ENCODE measurements at regions not wholly inside any gene's neighbourhood (a gene's known extent, or its start where the extent isn't known, plus 50 kb on each side); places are given as distances from the start of the nearest gene placed in this dataset.

DNA sequence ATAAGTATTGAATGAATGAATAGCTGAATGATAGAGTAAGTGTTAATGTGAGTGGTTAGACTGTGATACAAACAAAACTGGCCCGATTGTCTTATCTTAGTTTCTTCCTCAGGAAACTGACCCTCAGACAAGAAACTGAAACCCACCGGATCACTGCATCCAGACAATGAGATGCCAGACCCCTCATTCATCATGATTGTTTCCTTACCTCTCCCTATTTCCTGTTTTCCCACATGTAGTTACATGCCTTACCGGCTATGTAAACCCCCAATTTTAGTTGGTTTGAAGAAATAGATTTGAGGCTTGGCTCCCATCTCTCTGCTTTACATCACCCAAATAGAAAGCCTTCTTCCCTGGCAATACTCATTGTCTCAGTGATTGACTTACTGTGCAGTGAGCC, 218.9 kb upstream of the PPP1R2C start:
- peaks cover 6% of the 10 kb centered on the region for H3K4me1 Mint-ChIP-seq
- TF ChIP-seq, protein P1, sequence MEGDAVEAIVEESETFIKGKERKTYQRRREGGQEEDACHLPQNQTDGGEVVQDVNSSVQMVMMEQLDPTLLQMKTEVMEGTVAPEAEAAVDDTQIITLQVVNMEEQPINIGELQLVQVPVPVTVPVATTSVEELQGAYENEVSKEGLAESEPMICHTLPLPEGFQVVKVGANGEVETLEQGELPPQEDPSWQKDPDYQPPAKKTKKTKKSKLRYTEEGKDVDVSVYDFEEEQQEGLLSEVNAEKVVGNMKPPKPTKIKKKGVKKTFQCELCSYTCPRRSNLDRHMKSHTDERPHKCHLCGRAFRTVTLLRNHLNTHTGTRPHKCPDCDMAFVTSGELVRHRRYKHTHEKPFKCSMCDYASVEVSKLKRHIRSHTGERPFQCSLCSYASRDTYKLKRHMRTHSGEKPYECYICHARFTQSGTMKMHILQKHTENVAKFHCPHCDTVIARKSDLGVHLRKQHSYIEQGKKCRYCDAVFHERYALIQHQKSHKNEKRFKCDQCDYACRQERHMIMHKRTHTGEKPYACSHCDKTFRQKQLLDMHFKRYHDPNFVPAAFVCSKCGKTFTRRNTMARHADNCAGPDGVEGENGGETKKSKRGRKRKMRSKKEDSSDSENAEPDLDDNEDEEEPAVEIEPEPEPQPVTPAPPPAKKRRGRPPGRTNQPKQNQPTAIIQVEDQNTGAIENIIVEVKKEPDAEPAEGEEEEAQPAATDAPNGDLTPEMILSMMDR (IDR thresholded peaks at IDR 0.05; ENCODE audit: unreplicated experiment in 3 of 3) = no peak
- H3K27me3 Mint-ChIP-seq (ENCODE audit: low read depth) = no peaks in the 10 kb centered on the region
- no peaks in the 10 kb centered on the region for H3K9me3 Mint-ChIP-seq
- H3K4me3 Mint-ChIP-seq = no peak overlapping the region
- no peaks in the 10 kb centered on the region for H3K36me3 Mint-ChIP-seq (ENCODE audit: low read depth)
- H3K27ac Mint-ChIP-seq = no peak overlapping the region

DNA sequence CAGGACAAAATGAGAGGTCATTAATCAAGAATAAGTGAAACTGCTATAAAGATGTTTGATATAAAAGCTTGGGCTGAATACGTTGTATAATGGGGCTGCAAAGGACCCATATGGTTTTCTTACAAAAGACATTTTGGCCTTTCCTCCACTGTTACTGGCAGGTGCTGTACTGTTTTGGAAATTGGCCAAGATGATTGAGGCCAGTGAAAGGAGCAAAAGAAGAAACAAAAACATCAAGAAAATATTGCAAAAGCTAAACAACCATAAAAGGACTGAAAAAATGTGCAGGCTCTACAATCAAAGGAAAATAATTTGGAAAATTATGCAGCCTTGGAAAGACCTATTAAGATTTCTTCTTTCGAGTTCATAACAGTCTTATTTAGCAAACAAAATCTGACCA, 222.2 kb upstream of the PPP1R2C start:
- Mint-ChIP-seq H3K27me3 (ENCODE audit: low read depth) (no peaks in the 10 kb centered on the region), H3K36me3 (ENCODE audit: low read depth) (no peaks in the 10 kb centered on the region), H3K27ac (no peak overlapping the region), H3K4me3 (no peak overlapping the region), H3K9me3 (no peaks in the 10 kb centered on the region), H3K4me1 (no peaks in the 10 kb centered on the region)
- TF ChIP-seq, protein P1 (IDR thresholded peaks at IDR 0.05; ENCODE audit: unreplicated experiment in 3 of 3) = no peak

DNA sequence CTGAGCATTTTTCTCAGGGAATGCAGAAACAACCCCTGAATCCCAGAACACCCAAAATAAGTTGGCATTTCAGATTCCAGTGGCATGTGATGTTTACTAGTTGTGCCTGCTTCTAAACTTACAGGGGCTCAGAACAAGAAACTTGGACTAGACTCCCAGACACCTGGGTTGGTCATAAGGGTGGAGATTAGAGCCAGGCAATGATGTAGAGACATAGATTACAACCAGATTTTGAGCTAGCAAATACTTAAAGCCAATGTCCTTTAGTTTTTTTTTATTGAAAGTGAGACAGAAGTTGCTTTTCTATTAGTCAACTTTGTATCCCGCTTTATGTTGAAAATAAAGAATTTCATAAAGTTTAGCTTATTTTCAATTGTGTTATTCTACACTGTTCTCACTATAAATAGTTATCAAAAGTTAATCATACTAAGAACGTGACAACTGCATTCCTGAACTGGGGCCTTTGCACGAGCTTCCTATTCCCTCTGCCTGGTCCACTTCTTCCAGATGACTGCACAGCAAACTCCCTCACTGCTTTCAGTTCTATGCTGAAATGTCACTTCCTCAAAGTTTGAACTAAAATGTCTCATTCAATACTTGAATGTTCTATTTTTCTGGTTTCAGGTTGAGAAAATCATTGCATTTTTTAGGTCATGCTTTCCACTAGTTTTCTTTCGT, 224.7 kb upstream of the PPP1R2C start:
- Mint-ChIP-seq H3K4me3 (no peak overlapping the region), H3K36me3 (ENCODE audit: low read depth) (no peaks in the 10 kb centered on the region), H3K27me3 (ENCODE audit: low read depth) (no peaks in the 10 kb centered on the region), H3K4me1 (no peaks in the 10 kb centered on the region), H3K9me3 (no peaks in the 10 kb centered on the region), H3K27ac (no peak overlapping the region)
- TF ChIP-seq, protein P1 (IDR thresholded peaks at IDR 0.05; ENCODE audit: unreplicated experiment in 3 of 3) = no peak

DNA sequence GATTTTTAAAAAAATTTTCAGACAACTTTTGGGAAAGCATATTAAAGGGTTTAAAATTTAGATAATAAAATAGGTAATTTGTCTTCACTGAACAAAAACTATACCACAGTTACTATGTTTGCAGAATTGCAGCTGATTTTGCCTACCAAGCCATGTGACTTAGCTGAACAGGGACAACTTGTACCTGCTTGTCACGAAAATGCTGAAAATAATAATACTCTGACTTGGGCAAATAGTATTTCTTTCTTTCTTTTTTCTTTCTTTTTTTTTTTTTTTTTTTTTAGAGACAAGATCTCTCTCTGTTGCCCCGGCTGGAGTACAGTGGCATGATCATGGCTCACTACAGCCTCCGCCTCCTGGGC, 225.2 kb upstream of the PPP1R2C start:
- Mint-ChIP-seq H3K9me3 (no peaks in the 10 kb centered on the region), H3K4me1 (no peaks in the 10 kb centered on the region), H3K27me3 (ENCODE audit: low read depth) (no peaks in the 10 kb centered on the region), H3K27ac (no peak overlapping the region), H3K36me3 (ENCODE audit: low read depth) (no peaks in the 10 kb centered on the region), H3K4me3 (no peak overlapping the region)
- TF ChIP-seq, protein P1 (IDR thresholded peaks at IDR 0.05; ENCODE audit: unreplicated experiment in 3 of 3) = no peak

DNA sequence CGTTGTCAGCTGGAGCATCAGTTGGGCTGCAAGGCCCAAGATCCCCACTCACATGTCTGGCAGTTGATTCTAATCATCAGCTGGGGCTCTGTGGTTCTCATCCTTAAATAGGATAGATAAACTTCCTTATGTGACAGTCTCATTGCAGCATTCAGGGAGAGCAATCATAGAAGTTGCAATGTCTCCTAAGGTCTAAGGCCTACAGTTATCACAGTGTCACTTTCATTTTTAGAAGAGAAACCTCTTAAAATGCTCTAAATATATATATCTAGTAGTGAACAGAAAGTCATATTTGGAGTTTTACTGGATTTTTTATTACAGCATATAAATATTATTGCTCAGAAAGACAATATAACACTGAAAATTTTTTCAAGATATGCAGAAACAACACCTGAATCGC, 226.0 kb upstream of the PPP1R2C start:
- no peaks in the 10 kb centered on the region for H3K9me3 Mint-ChIP-seq
- H3K27ac Mint-ChIP-seq = no peak overlapping the region
- TF ChIP-seq, protein P1 (IDR thresholded peaks at IDR 0.05; ENCODE audit: unreplicated experiment in 3 of 3) = no peak
- H3K4me1 Mint-ChIP-seq = no peaks in the 10 kb centered on the region
- H3K27me3 Mint-ChIP-seq (ENCODE audit: low read depth) = no peaks in the 10 kb centered on the region
- no peak overlapping the region for H3K4me3 Mint-ChIP-seq
- no peaks in the 10 kb centered on the region for H3K36me3 Mint-ChIP-seq (ENCODE audit: low read depth)

DNA sequence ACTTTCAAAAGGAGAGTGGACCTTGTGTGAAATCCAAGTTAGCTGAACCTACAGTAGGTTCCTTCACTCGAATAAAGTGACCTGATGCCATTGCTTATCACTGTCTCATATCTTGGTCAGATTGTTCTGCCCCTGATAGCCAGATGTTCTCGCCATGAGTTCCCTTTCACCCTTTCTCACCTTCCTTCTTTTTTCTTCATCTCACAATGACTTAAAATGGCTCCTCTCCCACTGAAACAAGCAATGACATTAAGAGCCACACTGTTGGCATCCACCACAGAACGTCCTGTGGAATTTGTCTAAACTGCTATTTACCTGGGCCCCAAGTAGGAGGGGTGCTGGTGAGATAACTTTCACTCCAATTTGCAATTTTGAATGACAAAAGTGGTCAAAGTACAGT, 227.6 kb upstream of the PPP1R2C start:
- Mint-ChIP-seq H3K27ac (no peak overlapping the region), H3K4me3 (no peak overlapping the region), H3K36me3 (ENCODE audit: low read depth) (no peaks in the 10 kb centered on the region), H3K4me1 (no peaks in the 10 kb centered on the region), H3K9me3 (no peaks in the 10 kb centered on the region), H3K27me3 (ENCODE audit: low read depth) (no peaks in the 10 kb centered on the region)
- TF ChIP-seq, protein P1 (IDR thresholded peaks at IDR 0.05; ENCODE audit: unreplicated experiment in 3 of 3) = no peak
